ENCODE measurements at regions not wholly inside any gene's neighbourhood (a gene's known extent, or its start where the extent isn't known, plus 50 kb on each side); places are given as distances from the start of the nearest gene placed in this dataset.

DNA sequence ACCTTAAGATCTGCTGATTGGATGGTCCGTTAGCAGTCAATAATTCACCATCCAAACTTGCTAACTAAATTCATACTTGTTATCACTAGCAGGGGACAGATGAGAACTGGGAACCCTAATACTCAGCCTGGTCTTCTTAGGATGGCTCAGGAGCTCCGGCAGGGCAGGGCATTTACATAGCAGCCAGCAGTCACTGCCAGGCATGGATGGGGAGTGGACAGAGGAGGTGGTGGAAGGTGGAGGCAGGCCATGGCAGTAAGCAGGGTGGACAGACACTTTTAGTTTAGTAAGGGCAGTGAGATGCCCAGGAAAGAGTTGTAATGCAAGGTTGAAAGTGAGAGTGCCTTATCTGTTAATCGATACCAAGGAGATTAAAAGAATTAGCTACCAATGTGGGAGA is 392.2 kb upstream of the CHST9 start:
- no peak for DNase-seq (ENCODE audit: extremely low read depth, low read depth)
- TF ChIP-seq, protein P1, sequence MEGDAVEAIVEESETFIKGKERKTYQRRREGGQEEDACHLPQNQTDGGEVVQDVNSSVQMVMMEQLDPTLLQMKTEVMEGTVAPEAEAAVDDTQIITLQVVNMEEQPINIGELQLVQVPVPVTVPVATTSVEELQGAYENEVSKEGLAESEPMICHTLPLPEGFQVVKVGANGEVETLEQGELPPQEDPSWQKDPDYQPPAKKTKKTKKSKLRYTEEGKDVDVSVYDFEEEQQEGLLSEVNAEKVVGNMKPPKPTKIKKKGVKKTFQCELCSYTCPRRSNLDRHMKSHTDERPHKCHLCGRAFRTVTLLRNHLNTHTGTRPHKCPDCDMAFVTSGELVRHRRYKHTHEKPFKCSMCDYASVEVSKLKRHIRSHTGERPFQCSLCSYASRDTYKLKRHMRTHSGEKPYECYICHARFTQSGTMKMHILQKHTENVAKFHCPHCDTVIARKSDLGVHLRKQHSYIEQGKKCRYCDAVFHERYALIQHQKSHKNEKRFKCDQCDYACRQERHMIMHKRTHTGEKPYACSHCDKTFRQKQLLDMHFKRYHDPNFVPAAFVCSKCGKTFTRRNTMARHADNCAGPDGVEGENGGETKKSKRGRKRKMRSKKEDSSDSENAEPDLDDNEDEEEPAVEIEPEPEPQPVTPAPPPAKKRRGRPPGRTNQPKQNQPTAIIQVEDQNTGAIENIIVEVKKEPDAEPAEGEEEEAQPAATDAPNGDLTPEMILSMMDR (IDR thresholded peaks at IDR 0.05; ENCODE audit: low read depth, low read length, missing control alignments) = no peak
- H3K4me3 ChIP-seq (replicated peaks; ENCODE audit: low read depth, low read length) = no peak overlapping the region

DNA sequence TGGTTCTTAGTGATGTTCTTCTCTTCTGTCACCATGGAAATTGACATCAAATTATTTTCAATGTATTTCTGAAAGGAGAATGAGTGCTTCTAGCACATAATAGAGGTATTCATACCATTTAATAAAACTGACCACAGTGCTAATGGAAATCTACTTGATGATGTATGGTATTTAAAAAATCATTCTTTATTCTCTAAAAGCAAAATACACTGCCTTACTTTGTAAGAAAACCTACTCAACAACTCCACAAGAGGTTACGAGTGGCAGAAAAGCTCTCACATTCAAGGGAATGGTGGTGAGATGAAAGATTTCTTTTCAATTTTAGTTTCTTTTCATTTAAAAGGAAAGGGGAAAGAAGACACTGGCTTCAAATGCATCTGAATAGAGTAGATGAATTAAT is 382.3 kb upstream of the CHST9 start:
- no peak for DNase-seq (ENCODE audit: extremely low read depth, low read depth)
- no peak overlapping the region for H3K4me3 ChIP-seq (replicated peaks; ENCODE audit: low read depth, low read length)
- TF ChIP-seq, protein P1 (IDR thresholded peaks at IDR 0.05; ENCODE audit: low read depth, low read length, missing control alignments) = no peak

DNA sequence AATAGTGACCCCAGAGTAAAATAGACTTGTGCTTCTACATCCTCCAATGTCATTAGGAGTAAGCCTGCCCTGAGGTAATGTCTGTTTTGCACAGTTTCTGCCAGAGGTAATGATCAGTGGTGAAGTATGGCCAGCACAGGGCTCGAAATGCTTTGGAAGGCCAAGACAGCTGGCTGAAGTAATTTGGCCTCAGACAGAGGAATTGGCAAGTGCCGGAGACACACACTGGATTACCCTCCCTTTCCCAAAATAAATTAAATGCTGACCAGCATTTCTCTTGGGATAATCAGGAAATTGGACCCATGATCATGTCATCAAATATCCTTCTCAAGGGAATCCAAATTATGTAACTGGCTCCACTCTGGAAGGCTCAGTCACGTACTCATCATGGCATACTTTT is 379.0 kb upstream of the CHST9 start:
- no peak for DNase-seq (ENCODE audit: extremely low read depth, low read depth)
- H3K4me3 ChIP-seq (replicated peaks; ENCODE audit: low read depth, low read length) = no peak overlapping the region
- TF ChIP-seq, protein P1 (IDR thresholded peaks at IDR 0.05; ENCODE audit: low read depth, low read length, missing control alignments) = no peak

DNA sequence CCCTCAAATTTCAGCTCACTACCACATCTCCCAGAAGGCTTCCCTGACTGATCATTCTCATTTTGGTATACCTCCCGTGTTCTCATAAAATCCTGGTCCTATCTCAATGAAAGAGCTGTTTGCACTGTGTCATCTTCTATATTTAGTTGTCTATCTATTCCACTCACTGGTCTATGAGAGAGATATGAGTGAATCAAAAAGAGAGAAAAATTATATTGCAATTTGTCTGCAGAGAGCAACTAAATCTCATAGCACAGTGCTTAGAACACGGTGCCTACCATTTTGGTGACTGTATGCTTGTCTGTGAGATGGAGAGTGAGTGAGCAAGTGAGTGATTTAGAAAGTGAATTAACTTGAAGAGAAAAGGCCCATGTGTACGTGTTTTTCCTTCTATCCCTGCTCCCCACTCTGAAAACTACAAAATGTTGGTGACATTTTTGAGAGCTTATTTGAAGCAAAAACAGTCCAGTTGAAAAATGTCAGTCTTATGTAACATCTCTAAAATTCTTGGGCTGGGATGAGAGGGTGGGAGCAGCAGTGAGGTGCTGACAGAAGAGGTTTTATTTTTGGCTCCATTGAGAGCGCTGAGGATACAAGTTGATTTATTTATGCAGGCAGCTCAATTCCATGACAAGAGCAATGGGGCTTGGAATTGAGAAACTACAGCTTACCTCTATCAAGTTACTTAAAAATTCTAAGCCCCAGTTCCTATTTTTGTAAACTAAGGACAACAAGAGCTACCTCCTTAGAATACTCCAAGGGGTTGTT is 373.5 kb upstream of the CHST9 start:
- TF ChIP-seq, protein P1 (IDR thresholded peaks at IDR 0.05; ENCODE audit: low read depth, low read length, missing control alignments) = no peak
- DNase-seq (ENCODE audit: extremely low read depth, low read depth) = no peak

DNA sequence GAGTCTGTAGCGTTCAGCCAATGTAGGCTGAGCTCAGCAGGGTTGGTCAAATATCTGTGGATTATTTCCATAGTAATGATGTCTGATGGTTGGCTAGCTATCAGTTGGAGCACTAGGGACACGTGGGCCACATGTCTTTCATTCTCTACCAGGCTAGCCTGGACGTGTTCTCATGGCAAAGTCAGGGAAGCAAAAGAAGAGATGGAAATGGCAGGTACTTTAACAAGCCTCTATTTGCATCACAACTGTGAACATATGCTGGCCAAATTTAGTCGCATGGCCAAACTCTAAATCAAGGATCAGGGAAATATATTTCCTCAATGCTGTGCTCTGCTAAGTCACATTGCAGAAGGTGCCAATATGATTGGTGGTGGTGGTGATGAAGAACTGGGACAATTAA is 371.6 kb upstream of the CHST9 start:
- no peak overlapping the region for H3K4me3 ChIP-seq (replicated peaks; ENCODE audit: low read depth, low read length)
- no peak for DNase-seq (ENCODE audit: extremely low read depth, low read depth)
- TF ChIP-seq, protein P1 (IDR thresholded peaks at IDR 0.05; ENCODE audit: low read depth, low read length, missing control alignments) = no peak

More for the DNA sequence above, 373.5 kb upstream of the CHST9 start:
- no peak overlapping the region for H3K4me3 ChIP-seq (replicated peaks; ENCODE audit: low read depth, low read length)

DNA sequence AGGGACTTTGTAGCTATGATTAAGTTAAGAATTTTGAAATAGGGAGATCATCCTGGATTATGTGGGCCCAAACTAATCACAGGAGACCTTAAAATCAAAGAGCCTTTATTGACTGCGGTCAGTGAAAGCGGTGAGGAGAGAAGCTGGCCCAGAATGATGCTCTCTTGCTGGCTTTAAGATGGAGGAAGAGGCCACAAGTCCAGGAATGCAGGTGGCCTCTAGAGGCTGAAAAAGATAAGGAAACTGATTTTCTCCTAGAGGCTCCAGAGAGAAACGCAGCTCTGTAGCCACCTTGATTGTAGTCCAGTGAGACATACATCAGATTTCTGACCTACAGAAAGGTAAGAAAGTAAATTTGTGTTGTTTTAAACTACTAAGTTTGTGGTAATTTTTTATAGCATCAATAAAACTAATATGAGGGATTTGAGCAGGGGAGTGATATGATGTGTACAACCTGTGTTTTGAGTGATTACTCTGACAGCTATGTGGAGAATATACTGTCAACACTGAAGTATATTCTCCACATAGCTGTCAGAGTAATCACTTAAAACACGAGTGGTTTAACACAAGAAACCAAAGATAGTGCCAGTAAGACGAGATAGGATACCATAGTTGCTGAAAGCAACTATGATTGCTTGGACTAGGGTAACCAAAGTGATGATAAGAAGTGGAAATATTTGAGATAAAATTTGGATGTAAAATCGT is 364.4 kb upstream of the CHST9 start:
- TF ChIP-seq, protein P1 (IDR thresholded peaks at IDR 0.05; ENCODE audit: low read depth, low read length, missing control alignments) = no peak
- H3K4me3 ChIP-seq (replicated peaks; ENCODE audit: low read depth, low read length) = no peak overlapping the region
- no peak for DNase-seq (ENCODE audit: extremely low read depth, low read depth)

Measured in HFF-Myc (cell line).